ENCODE measurements at regions not wholly inside any gene's neighbourhood (a gene's known extent, or its start where the extent isn't known, plus 50 kb on each side); places are given as distances from the start of the nearest gene placed in this dataset.

DNA sequence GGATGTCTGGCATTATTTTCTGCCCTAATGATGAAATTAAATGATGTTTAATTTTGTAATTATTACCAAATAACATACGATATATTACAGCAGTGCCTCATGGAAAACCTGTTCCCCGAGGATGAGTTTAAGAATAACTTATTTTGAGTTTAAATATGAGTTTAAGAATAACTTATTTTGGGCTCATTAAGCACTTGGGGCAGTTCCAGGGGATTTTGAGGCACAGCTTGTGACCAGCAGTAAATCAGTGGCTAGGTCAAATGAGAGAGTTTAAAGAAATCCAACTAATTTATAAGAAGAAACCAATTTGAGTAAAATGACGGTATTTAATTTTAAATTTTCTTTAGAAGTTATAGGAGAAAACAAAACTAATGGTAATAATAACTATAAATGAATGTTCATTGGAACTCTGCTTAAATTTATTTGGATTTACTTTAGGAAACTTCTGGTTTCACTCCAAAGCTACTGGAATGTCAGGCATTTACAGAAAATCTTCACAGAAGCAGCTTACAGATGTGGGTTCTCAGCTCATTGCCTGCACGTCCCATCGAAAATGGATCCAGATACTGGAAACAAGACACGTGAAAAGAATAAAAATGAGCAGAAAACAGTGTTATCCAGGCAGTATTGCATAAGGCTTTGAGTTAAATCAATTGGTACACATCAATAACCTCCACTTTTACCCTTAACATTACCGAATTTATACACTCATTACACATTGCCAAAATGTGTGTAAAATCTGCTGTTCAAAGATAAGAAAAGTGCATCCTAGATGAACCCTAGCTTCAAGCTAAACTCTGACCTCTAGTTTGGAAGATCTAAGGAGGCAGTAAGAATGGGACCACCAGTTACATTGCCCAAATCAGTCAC lies 784.5 kb upstream of the IGFBP3 start:
- no peak for TF ChIP-seq TAF1 (IDR thresholded peaks at IDR 0.05; ENCODE audit: low read depth, low read length)
- TF ChIP-seq POU2F2 (IDR thresholded peaks at IDR 0.05; ENCODE audit: low read depth, low read length), result no peak
- TF ChIP-seq POLR2AphosphoS5 (IDR thresholded peaks at IDR 0.05; ENCODE audit: low read depth, low read length), result no peak
- no peak for TF ChIP-seq SPI1 (IDR thresholded peaks at IDR 0.05; ENCODE audit: low read depth, low read length)
- TF ChIP-seq PAX5 (IDR thresholded peaks at IDR 0.05; ENCODE audit: insufficient read depth, low read length, severe bottlenecking), result no peak
- no peak for TF ChIP-seq POLR2A (IDR thresholded peaks at IDR 0.05; ENCODE audit: low read depth, low read length)
- DNase-seq (ENCODE audit: insufficient read length, low spot score) (no peak), FAIRE-seq (no peak)

DNA sequence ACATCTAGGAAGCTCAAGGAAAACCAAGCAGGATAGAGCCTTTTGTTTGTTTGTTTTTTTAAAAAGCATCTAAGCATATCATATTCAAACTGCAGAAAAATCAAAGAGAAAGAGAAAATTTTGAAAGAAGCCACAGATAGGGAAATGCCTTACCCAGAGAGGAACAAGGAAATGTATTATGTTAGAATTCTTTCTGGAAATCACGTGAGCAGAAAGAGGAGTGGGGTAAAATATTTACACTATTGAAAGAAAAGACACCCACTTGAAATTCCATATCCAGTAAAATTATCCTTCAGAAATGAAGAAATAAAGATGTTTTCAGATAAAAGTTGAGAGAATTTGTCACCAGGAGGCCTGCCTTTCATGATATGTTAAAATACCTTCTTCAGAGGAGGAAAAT lies 775.7 kb upstream of the IGFBP3 start:
- FAIRE-seq, result no peak
- DNase-seq (ENCODE audit: insufficient read length, low spot score), result no peak
- TF ChIP-seq SPI1 (IDR thresholded peaks at IDR 0.05; ENCODE audit: low read depth, low read length) (no peak), POU2F2 (IDR thresholded peaks at IDR 0.05; ENCODE audit: low read depth, low read length) (no peak), TAF1 (IDR thresholded peaks at IDR 0.05; ENCODE audit: low read depth, low read length) (no peak), POLR2AphosphoS5 (IDR thresholded peaks at IDR 0.05; ENCODE audit: low read depth, low read length) (no peak), POLR2A (IDR thresholded peaks at IDR 0.05; ENCODE audit: low read depth, low read length) (no peak)

DNA sequence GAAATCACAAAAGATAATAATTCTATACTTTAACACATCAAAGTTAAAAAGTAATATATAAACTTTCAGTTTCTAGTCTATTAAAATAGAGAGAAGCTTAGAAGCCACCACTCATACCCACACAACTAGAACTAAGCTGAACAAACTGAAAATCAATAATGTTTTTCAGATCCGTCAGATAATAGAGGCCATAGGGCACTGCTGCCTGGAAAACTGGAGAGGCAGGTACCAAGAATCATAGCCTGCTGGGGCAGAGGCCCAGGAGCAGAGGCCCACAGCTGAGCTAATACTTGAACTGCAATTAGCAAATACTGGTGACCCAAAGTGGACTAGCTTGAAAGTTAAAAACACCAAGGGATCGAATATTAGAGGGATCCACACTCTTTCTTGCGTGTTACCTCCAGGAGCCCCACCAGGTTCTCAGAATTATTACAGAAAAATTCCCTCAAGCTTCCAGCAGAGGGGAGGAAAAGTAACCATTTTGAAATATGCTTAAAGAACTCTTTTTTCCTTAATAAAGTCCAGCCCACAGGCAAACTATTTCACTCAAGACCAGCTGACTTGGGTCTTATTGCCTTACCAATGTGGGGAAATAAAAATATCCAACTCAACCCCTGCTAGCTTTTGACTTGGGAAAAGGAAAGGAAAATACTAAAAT lies 774.1 kb upstream of the IGFBP3 start:
- FAIRE-seq (no peak), DNase-seq (ENCODE audit: insufficient read length, low spot score) (no peak)
- TF ChIP-seq SPI1 (IDR thresholded peaks at IDR 0.05; ENCODE audit: low read depth, low read length) (no peak), POLR2AphosphoS5 (IDR thresholded peaks at IDR 0.05; ENCODE audit: low read depth, low read length) (no peak), PAX5 (IDR thresholded peaks at IDR 0.05; ENCODE audit: insufficient read depth, low read length, severe bottlenecking) (no peak), POLR2A (IDR thresholded peaks at IDR 0.05; ENCODE audit: low read depth, low read length) (no peak), POU2F2 (IDR thresholded peaks at IDR 0.05; ENCODE audit: low read depth, low read length) (no peak), TAF1 (IDR thresholded peaks at IDR 0.05; ENCODE audit: low read depth, low read length) (no peak)

DNA sequence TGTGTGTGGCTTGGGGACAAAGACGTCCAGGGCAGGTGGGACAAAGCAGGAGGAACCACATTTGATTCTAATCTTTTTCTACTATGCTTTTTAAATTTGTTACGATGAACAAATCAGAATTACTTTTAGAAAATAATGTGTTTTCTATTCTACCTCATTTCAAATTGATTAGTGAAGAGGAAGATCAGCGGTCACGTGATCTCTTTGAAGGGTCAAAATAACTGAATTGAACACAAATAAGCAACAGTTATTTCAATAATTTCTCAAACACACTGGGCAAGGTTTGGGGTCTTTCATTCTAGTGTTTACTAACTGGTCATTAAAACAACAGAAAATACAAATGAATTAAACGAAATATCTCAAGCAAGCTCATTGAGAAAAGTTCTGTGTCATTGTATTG lies 773.0 kb upstream of the IGFBP3 start:
- FAIRE-seq (no peak), DNase-seq (ENCODE audit: insufficient read length, low spot score) (no peak)
- TF ChIP-seq TAF1 (IDR thresholded peaks at IDR 0.05; ENCODE audit: low read depth, low read length) (no peak), SPI1 (IDR thresholded peaks at IDR 0.05; ENCODE audit: low read depth, low read length) (no peak), POU2F2 (IDR thresholded peaks at IDR 0.05; ENCODE audit: low read depth, low read length) (no peak), PAX5 (IDR thresholded peaks at IDR 0.05; ENCODE audit: insufficient read depth, low read length, severe bottlenecking) (no peak), POLR2A (IDR thresholded peaks at IDR 0.05; ENCODE audit: low read depth, low read length) (no peak), POLR2AphosphoS5 (IDR thresholded peaks at IDR 0.05; ENCODE audit: low read depth, low read length) (no peak)

DNA sequence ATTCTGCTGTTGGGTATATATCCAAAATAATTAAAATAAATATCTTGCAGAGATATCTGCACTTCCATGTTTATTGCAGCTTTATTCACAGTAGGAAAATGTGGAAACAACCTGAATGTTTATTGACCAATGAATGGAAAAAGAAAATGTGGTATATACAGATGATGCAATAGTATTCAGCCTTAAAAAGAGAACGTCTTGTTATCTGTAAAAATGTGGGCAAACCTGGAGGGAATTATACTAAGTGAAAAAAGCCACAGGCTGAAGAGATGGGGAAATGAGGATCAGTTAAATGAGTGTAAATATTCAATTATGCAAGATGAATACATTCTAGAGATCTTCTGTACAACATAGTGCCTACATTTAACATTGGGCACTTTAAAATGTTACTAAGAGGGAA lies 766.1 kb upstream of the IGFBP3 start:
- no peak for TF ChIP-seq SPI1 (IDR thresholded peaks at IDR 0.05; ENCODE audit: low read depth, low read length)
- TF ChIP-seq POLR2AphosphoS5 (IDR thresholded peaks at IDR 0.05; ENCODE audit: low read depth, low read length), result no peak
- no peak for TF ChIP-seq PAX5 (IDR thresholded peaks at IDR 0.05; ENCODE audit: insufficient read depth, low read length, severe bottlenecking)
- no peak for TF ChIP-seq POLR2A (IDR thresholded peaks at IDR 0.05; ENCODE audit: low read depth, low read length)
- no peak for TF ChIP-seq POU2F2 (IDR thresholded peaks at IDR 0.05; ENCODE audit: low read depth, low read length)
- no peak for TF ChIP-seq TAF1 (IDR thresholded peaks at IDR 0.05; ENCODE audit: low read depth, low read length)
- no peak for DNase-seq (ENCODE audit: insufficient read length, low spot score)

DNA sequence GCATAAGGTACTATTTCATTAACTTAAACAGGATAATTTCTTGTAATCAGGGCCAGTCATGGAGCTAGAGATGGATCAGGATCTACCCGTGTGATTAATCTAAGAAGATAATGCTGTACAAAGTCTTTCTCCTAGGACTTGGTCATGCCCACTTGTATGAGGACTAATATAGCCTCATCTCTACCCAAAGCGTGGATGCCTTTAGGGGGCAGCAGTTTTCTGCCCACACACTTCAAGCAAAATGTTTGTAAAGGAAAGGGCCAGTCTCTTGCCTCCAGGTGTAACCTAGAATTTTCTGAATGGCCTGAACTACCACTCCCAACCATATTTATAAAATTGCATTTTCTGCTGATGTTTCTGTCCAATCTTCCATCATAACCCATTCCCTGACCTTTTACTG lies 764.0 kb upstream of the IGFBP3 start:
- DNase-seq (ENCODE audit: insufficient read length, low spot score) (no peak), FAIRE-seq (no peak)
- TF ChIP-seq TAF1 (IDR thresholded peaks at IDR 0.05; ENCODE audit: low read depth, low read length), result no peak
- no peak for TF ChIP-seq POU2F2 (IDR thresholded peaks at IDR 0.05; ENCODE audit: low read depth, low read length)
- no peak for TF ChIP-seq POLR2AphosphoS5 (IDR thresholded peaks at IDR 0.05; ENCODE audit: low read depth, low read length)
- TF ChIP-seq PAX5 (IDR thresholded peaks at IDR 0.05; ENCODE audit: insufficient read depth, low read length, severe bottlenecking), result no peak
- no peak for TF ChIP-seq POLR2A (IDR thresholded peaks at IDR 0.05; ENCODE audit: low read depth, low read length)
- TF ChIP-seq SPI1 (IDR thresholded peaks at IDR 0.05; ENCODE audit: low read depth, low read length), result no peak

More for the DNA sequence above, 766.1 kb upstream of the IGFBP3 start:
- FAIRE-seq, result no peak

DNA sequence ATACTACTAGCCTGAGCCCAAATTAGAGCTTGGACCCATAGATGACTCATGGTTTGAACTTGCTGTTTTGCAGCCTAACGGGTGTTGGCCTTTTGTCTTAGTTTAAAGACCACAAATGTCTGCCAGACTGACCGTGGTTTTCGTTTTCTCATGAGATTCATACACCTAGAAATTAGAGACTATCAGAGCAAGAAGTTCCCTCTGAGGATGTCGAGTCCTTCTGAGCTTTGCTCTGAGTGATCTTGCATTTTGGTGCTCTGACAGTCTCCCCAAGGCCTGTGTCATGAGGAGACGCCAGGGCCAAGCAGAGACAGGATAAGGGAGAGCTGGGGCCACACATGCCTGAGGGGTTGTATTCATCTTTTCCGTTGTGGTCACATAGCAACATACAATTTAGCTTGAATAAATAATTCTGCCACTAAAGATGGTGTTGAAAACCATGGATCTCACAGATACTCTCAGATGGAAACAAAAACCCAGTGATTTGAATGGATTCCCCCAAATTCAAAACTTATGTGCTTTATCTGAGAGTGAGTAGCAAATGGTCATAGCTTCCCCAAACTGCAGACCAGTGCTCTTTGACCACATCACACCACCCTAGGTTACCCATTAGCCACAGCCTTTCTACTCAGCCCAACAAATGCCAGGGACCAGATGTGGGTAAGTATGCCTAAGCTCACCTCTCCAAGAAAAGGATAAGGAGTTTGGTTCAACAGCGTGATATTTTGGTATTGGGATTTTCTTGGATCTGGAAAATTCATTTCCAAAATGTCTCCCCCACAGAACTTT lies 762.0 kb upstream of the IGFBP3 start:
- FAIRE-seq (no peak), DNase-seq (ENCODE audit: insufficient read length, low spot score) (no peak)
- TF ChIP-seq SPI1 (IDR thresholded peaks at IDR 0.05; ENCODE audit: low read depth, low read length), result no peak

DNA sequence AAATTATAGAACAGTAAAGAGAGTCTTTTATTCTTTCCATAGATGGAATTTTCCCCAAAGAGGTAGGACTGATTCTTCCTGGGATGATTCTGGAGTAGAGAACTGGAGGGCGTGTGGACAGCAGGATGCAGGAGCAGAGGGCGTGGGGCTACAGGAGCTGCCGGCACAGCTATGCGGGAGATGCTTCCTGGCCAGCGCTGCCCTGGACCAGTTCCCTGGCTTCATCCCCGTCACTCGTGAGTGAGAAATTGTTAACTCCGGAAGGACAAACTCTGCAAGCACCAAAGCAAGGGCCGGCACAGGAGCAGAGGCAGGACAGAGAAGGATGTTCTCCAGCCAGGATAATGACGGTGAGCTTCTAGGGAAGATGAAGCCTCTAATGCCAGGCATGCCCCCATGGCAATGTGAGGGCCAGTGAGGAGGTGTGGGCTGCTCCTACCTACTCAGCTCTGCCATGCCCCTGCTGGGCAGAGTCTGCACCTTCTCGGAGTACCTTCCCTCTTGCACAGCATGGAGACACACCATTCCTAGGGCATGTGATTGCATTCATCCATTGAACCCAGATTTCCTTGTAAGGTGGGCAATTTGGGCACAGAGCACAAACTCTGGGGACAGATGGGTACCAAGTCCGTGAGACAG lies 760.9 kb upstream of the IGFBP3 start:
- no peak for FAIRE-seq
- TF ChIP-seq POU2F2 (IDR thresholded peaks at IDR 0.05; ENCODE audit: low read depth, low read length) (no peak), POLR2A (IDR thresholded peaks at IDR 0.05; ENCODE audit: low read depth, low read length) (no peak), TAF1 (IDR thresholded peaks at IDR 0.05; ENCODE audit: low read depth, low read length) (no peak), PAX5 (IDR thresholded peaks at IDR 0.05; ENCODE audit: insufficient read depth, low read length, severe bottlenecking) (no peak), SPI1 (IDR thresholded peaks at IDR 0.05; ENCODE audit: low read depth, low read length) (no peak), POLR2AphosphoS5 (IDR thresholded peaks at IDR 0.05; ENCODE audit: low read depth, low read length) (no peak)
- no peak for DNase-seq (ENCODE audit: insufficient read length, low spot score)

DNA sequence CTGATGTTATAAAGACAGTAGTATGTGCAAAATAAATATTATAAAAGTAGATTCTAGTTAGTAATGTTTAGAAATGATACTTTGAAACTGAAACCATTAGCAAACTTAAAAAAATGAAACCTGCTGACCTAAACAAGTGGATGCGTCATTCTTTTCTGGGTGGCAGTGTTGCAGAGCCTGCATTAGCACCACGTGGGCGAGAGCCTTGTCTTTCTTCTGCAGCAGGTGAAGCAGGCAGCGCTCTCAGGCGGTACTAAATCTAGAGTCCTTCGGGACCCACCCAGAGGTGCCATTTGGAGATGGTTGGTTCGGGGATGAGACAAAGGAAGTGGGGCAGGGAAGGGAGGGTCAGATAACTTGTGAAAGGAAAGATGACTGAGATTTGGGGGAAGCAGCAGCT lies 759.1 kb upstream of the IGFBP3 start:
- FAIRE-seq, result no peak

More for the DNA sequence above, 759.1 kb upstream of the IGFBP3 start:
- no peak for DNase-seq (ENCODE audit: insufficient read length, low spot score)
- TF ChIP-seq POLR2A (IDR thresholded peaks at IDR 0.05; ENCODE audit: low read depth, low read length), result no peak
- TF ChIP-seq POLR2AphosphoS5 (IDR thresholded peaks at IDR 0.05; ENCODE audit: low read depth, low read length), result no peak
- TF ChIP-seq PAX5 (IDR thresholded peaks at IDR 0.05; ENCODE audit: insufficient read depth, low read length, severe bottlenecking), result no peak
